ENCODE measurements at regions not wholly inside any gene's neighbourhood (a gene's known extent, or its start where the extent isn't known, plus 50 kb on each side); places are given as distances from the start of the nearest gene placed in this dataset.
A peak's percentile ranks its signal among the peaks of the same experiment; 100 is the strongest.

DNA sequence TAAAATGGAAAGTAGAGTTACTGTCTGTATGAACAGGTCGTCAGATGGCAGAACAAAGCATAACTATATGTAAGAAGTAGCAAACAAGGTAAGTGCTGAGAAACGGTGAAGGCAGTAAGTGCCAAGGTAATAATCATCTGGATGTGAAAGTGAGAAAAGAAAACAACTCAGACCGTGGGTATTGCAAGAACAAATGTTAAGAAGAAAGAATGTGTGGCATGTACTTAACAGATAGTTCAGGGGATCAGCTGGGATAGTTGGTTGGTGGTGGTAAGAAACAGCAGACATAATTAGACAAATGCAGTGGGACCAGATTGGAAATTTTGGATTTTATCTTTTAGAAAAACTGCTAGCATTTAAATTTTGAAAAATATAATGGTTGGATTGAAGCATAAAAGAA is 375.8 kb upstream of the NXPH2 start:
- H3K36me3 ChIP-seq (ENCODE audit: control insufficient read depth in 2 of 2, insufficient read depth in 2 of 2, low read length in 1 of 2) = no peaks in the 10 kb centered on the region
- H3K4me1 ChIP-seq (ENCODE audit: control insufficient read depth in 2 of 2, insufficient read depth in 2 of 2, low read length in 2 of 2) = no peaks in the 10 kb centered on the region
- no peak overlapping the region for H3K4me3 ChIP-seq (ENCODE audit: low read length in 2 of 2)
- no peak for DNase-seq (ENCODE audit: low read depth in 6 of 9, low spot score in 9 of 9)
- 28% methylated on average over 3 of the region's 3 CpGs for WGBS
- H3K27ac ChIP-seq (ENCODE audit: low read depth in 1 of 2, low read length in 1 of 2) = no peak overlapping the region
- H3K27me3 ChIP-seq (ENCODE audit: control insufficient read depth in 2 of 2, insufficient read depth in 1 of 2, low read length in 1 of 2) = no peaks in the 10 kb centered on the region
- no peaks in the 10 kb centered on the region for H3K9me3 ChIP-seq (ENCODE audit: control insufficient read depth in 2 of 2, insufficient read depth in 1 of 2, low read length in 1 of 2)

DNA sequence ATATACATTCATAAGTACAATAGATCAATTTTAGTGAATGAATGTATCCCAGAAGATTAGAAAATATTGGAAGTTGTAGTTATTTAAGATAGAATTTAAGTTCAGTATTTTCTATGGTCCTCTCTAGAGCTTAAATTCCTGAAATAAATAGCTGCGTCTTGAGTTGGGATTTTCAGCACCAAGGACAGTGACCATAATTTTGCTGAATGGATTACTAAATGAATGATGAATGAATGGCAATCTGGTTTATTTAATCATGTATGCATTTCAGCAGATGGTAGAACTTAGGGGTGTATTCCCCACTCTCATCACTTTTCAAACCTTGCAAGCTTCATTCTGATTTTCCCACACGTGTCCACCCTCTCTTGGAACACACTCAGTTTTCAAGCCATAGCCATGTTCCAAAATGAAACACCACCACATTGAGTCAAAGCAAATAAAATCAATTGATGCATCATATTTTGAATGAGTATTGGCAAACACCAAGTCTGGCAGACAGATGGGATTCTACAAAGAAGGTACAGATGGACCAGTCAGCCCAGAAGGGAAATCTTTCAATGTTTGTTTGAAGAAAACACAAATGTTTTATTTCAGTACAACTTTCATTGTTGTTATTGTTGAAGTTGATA is 362.2 kb upstream of the NXPH2 start:
- H3K9me3 ChIP-seq (ENCODE audit: control insufficient read depth in 2 of 2, insufficient read depth in 1 of 2, low read length in 1 of 2) = no peaks in the 10 kb centered on the region
- WGBS = 62% methylated on average over 2 of the region's 2 CpGs
- DNase-seq (ENCODE audit: low read depth in 6 of 9, low spot score in 9 of 9) = peak in 3 of 9 donors; percentile 1 to 4 (median 2)
- no peak overlapping the region for H3K4me3 ChIP-seq (ENCODE audit: low read length in 2 of 2)
- H3K4me1 ChIP-seq (ENCODE audit: control insufficient read depth in 2 of 2, insufficient read depth in 2 of 2, low read length in 2 of 2) = no peaks in the 10 kb centered on the region
- no peaks in the 10 kb centered on the region for H3K27me3 ChIP-seq (ENCODE audit: control insufficient read depth in 2 of 2, insufficient read depth in 1 of 2, low read length in 1 of 2)
- no peak overlapping the region for H3K27ac ChIP-seq (ENCODE audit: low read depth in 1 of 2, low read length in 1 of 2)
- no peaks in the 10 kb centered on the region for H3K36me3 ChIP-seq (ENCODE audit: control insufficient read depth in 2 of 2, insufficient read depth in 2 of 2, low read length in 1 of 2)

DNA sequence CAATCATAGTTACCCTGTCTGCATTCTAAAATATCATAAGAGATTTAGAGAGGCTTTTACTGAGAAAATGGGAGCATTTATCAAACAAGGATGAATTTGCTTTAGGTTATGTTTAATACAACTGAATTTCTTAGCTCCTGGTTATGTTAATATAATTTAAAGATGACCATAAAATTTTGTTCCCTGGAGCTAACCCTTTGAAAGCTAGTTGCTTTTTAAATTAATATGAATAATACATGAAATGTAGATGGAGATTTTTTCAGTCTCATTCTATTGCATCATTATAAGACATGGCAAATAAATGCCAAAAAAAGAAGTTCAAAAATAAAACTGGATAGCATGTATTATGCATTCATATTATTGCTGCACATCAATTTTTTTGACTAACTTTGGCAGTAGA is 344.1 kb upstream of the NXPH2 start:
- DNase-seq (ENCODE audit: low read depth in 6 of 9, low spot score in 9 of 9) = no peak
- Histone ChIP-seq H3K27ac (ENCODE audit: low read depth in 1 of 2, low read length in 1 of 2) (no peak overlapping the region), H3K36me3 (ENCODE audit: control insufficient read depth in 2 of 2, insufficient read depth in 2 of 2, low read length in 1 of 2) (no peaks in the 10 kb centered on the region), H3K4me1 (ENCODE audit: control insufficient read depth in 2 of 2, insufficient read depth in 2 of 2, low read length in 2 of 2) (no peaks in the 10 kb centered on the region), H3K4me3 (ENCODE audit: low read length in 2 of 2) (no peak overlapping the region), H3K9me3 (ENCODE audit: control insufficient read depth in 2 of 2, insufficient read depth in 1 of 2, low read length in 1 of 2) (no peaks in the 10 kb centered on the region), H3K27me3 (ENCODE audit: control insufficient read depth in 2 of 2, insufficient read depth in 1 of 2, low read length in 1 of 2) (no peaks in the 10 kb centered on the region)

- Histone ChIP-seq H3K36me3 (ENCODE audit: control insufficient read depth in 2 of 2, insufficient read depth in 2 of 2, low read length in 1 of 2) (no peaks in the 10 kb centered on the region), H3K27ac (ENCODE audit: low read depth in 1 of 2, low read length in 1 of 2) (no peak overlapping the region), H3K9me3 (ENCODE audit: control insufficient read depth in 2 of 2, insufficient read depth in 1 of 2, low read length in 1 of 2) (no peaks in the 10 kb centered on the region), H3K4me3 (ENCODE audit: low read length in 2 of 2) (no peak overlapping the region), H3K27me3 (ENCODE audit: control insufficient read depth in 2 of 2, insufficient read depth in 1 of 2, low read length in 1 of 2) (no peaks in the 10 kb centered on the region), H3K4me1 (ENCODE audit: control insufficient read depth in 2 of 2, insufficient read depth in 2 of 2, low read length in 2 of 2) (no peaks in the 10 kb centered on the region)
- no peak for DNase-seq (ENCODE audit: low read depth in 6 of 9, low spot score in 9 of 9)
- WGBS = 96% methylated on average over 1 of the region's 1 CpG
Measured at GRCh38 chr2:139123795-139124194, 343.6 kb upstream of the NXPH2 start.

DNA sequence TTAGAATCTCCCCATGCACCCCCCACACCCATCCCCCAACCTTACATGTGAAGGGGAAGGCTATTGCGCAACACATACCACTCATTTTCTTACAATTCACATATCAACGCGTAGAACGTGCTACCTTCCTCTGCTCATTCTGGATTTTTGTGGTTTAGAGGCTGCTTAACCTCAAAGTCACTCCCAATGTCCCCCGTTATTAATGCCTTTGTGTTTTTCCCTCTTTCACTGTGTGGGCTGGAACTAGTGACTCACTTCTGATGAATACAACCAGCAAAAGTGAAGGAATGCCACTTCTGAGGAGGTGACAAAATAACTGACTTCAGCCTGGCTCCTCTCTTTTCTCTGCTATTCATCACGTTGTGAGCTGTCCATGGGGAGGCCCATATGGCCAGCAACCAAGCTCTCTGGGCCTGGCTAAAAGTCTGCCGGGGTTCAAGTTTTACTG is 342.5 kb upstream of the NXPH2 start:
- WGBS = 55% methylated on average over 7 of the region's 7 CpGs
- DNase-seq (ENCODE audit: low read depth in 6 of 9, low spot score in 9 of 9) = no peak
- H3K4me3 ChIP-seq (ENCODE audit: low read length in 2 of 2) = no peak overlapping the region

GRCh38 chr2:139099721-139100120 is 319.5 kb upstream of the NXPH2 start:
- H3K9me3 ChIP-seq (ENCODE audit: control insufficient read depth in 2 of 2, insufficient read depth in 1 of 2, low read length in 1 of 2) = peaks cover 0 to 3% of the 10 kb centered on the region in 2 donors
- no peaks in the 10 kb centered on the region for H3K36me3 ChIP-seq (ENCODE audit: control insufficient read depth in 2 of 2, insufficient read depth in 2 of 2, low read length in 1 of 2)
- 95% methylated on average over 1 of the region's 1 CpG for WGBS
- no peaks in the 10 kb centered on the region for H3K4me1 ChIP-seq (ENCODE audit: control insufficient read depth in 2 of 2, insufficient read depth in 2 of 2, low read length in 2 of 2)
- no peak for DNase-seq (ENCODE audit: low read depth in 6 of 9, low spot score in 9 of 9)
- no peak overlapping the region for H3K4me3 ChIP-seq (ENCODE audit: low read length in 2 of 2)
- no peak overlapping the region for H3K27ac ChIP-seq (ENCODE audit: low read depth in 1 of 2, low read length in 1 of 2)
- no peaks in the 10 kb centered on the region for H3K27me3 ChIP-seq (ENCODE audit: control insufficient read depth in 2 of 2, insufficient read depth in 1 of 2, low read length in 1 of 2)

More for the DNA sequence above, 342.5 kb upstream of the NXPH2 start:
- H3K27ac ChIP-seq (ENCODE audit: low read depth in 1 of 2, low read length in 1 of 2) = no peak overlapping the region
- H3K9me3 ChIP-seq (ENCODE audit: control insufficient read depth in 2 of 2, insufficient read depth in 1 of 2, low read length in 1 of 2) = no peaks in the 10 kb centered on the region
- no peaks in the 10 kb centered on the region for H3K36me3 ChIP-seq (ENCODE audit: control insufficient read depth in 2 of 2, insufficient read depth in 2 of 2, low read length in 1 of 2)
- no peaks in the 10 kb centered on the region for H3K27me3 ChIP-seq (ENCODE audit: control insufficient read depth in 2 of 2, insufficient read depth in 1 of 2, low read length in 1 of 2)
- no peaks in the 10 kb centered on the region for H3K4me1 ChIP-seq (ENCODE audit: control insufficient read depth in 2 of 2, insufficient read depth in 2 of 2, low read length in 2 of 2)

DNA sequence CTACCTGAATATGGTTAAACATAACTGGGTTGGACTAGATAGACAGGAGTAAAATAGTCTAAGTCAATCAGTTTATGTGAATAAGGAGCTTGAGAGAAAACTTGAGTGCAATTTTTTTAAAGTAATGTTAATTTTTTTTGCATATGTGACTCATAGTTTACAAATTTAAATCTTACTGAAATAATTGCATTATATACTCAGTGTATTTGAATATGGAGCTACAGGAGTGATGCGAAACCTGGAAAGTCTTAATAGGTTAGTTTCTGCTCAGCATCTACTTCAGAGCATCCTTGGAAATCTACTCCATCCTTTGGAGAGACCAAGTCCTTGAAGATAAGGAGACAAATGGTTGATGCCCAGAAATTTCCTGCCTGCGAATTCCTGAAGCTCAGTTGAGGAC is 318.8 kb upstream of the NXPH2 start:
- no peak for DNase-seq (ENCODE audit: low read depth in 6 of 9, low spot score in 9 of 9)
- H3K36me3 ChIP-seq (ENCODE audit: control insufficient read depth in 2 of 2, insufficient read depth in 2 of 2, low read length in 1 of 2) = no peaks in the 10 kb centered on the region
- no peak overlapping the region for H3K4me3 ChIP-seq (ENCODE audit: low read length in 2 of 2)
- no peak overlapping the region for H3K27ac ChIP-seq (ENCODE audit: low read depth in 1 of 2, low read length in 1 of 2)
- H3K27me3 ChIP-seq (ENCODE audit: control insufficient read depth in 2 of 2, insufficient read depth in 1 of 2, low read length in 1 of 2) = no peaks in the 10 kb centered on the region
- WGBS = 85% methylated on average over 2 of the region's 2 CpGs
- peaks cover 0 to 3% of the 10 kb centered on the region in 2 donors for H3K9me3 ChIP-seq (ENCODE audit: control insufficient read depth in 2 of 2, insufficient read depth in 1 of 2, low read length in 1 of 2)
- no peaks in the 10 kb centered on the region for H3K4me1 ChIP-seq (ENCODE audit: control insufficient read depth in 2 of 2, insufficient read depth in 2 of 2, low read length in 2 of 2)

DNA sequence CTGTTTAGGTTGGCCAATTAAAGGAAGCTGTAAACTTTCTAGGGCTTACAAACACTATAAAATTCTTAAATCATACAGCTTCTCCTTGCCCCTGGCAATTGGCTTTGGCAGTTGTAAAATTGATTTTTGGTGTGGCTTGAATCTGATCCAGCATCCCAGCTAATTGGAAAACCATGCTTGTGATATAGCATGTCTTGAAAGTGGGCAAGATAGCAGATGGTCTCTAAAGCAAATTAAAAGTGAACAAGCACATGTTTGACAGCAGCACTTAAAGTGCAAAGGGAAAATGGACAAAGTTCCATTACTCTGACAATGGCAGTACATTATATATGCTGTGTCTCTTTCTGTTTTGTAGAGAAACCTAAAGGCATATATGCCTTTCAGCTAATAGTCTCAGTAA is 302.9 kb upstream of the NXPH2 start:
- H3K4me1 ChIP-seq (ENCODE audit: control insufficient read depth in 2 of 2, insufficient read depth in 2 of 2, low read length in 2 of 2) = no peaks in the 10 kb centered on the region
- H3K27ac ChIP-seq (ENCODE audit: low read depth in 1 of 2, low read length in 1 of 2) = no peak overlapping the region
- H3K9me3 ChIP-seq (ENCODE audit: control insufficient read depth in 2 of 2, insufficient read depth in 1 of 2, low read length in 1 of 2) = no peaks in the 10 kb centered on the region
- H3K27me3 ChIP-seq (ENCODE audit: control insufficient read depth in 2 of 2, insufficient read depth in 1 of 2, low read length in 1 of 2) = no peaks in the 10 kb centered on the region
- no peak overlapping the region for H3K4me3 ChIP-seq (ENCODE audit: low read length in 2 of 2)
- DNase-seq (ENCODE audit: low read depth in 6 of 9, low spot score in 9 of 9) = no peak
- H3K36me3 ChIP-seq (ENCODE audit: control insufficient read depth in 2 of 2, insufficient read depth in 2 of 2, low read length in 1 of 2) = no peaks in the 10 kb centered on the region

- H3K9me3 ChIP-seq (ENCODE audit: control insufficient read depth in 2 of 2, insufficient read depth in 1 of 2, low read length in 1 of 2) = no peaks in the 10 kb centered on the region
- H3K36me3 ChIP-seq (ENCODE audit: control insufficient read depth in 2 of 2, insufficient read depth in 2 of 2, low read length in 1 of 2) = no peaks in the 10 kb centered on the region
- no peaks in the 10 kb centered on the region for H3K27me3 ChIP-seq (ENCODE audit: control insufficient read depth in 2 of 2, insufficient read depth in 1 of 2, low read length in 1 of 2)
- H3K27ac ChIP-seq (ENCODE audit: low read depth in 1 of 2, low read length in 1 of 2) = no peak overlapping the region
- DNase-seq (ENCODE audit: low read depth in 6 of 9, low spot score in 9 of 9) = no peak
- no peaks in the 10 kb centered on the region for H3K4me1 ChIP-seq (ENCODE audit: control insufficient read depth in 2 of 2, insufficient read depth in 2 of 2, low read length in 2 of 2)
- H3K4me3 ChIP-seq (ENCODE audit: low read length in 2 of 2) = no peak overlapping the region
Measured at GRCh38 chr2:139080244-139080643, 300.1 kb upstream of the NXPH2 start.

- Histone ChIP-seq H3K36me3 (ENCODE audit: control insufficient read depth in 2 of 2, insufficient read depth in 2 of 2, low read length in 1 of 2) (no peaks in the 10 kb centered on the region), H3K9me3 (ENCODE audit: control insufficient read depth in 2 of 2, insufficient read depth in 1 of 2, low read length in 1 of 2) (no peaks in the 10 kb centered on the region), H3K27me3 (ENCODE audit: control insufficient read depth in 2 of 2, insufficient read depth in 1 of 2, low read length in 1 of 2) (no peaks in the 10 kb centered on the region), H3K4me3 (ENCODE audit: low read length in 2 of 2) (no peak overlapping the region), H3K27ac (ENCODE audit: low read depth in 1 of 2, low read length in 1 of 2) (no peak overlapping the region), H3K4me1 (ENCODE audit: control insufficient read depth in 2 of 2, insufficient read depth in 2 of 2, low read length in 2 of 2) (no peaks in the 10 kb centered on the region)
- DNase-seq (ENCODE audit: low read depth in 6 of 9, low spot score in 9 of 9) = no peak
- WGBS = 97% methylated on average over 2 of the region's 2 CpGs
Measured at GRCh38 chr2:139079311-139079710, 299.1 kb upstream of the NXPH2 start.

Data from thymus (tissue), 11 donors.